ENCODE measurements at regions not wholly inside any gene's neighbourhood (a gene's known extent, or its start where the extent isn't known, plus 50 kb on each side); places are given as distances from the start of the nearest gene placed in this dataset.
A peak's percentile ranks its signal among the peaks of the same experiment; 100 is the strongest.

- 88 to 97% methylated on average over 2 of the region's 2 CpGs for WGBS, 2 donors
- TF ChIP-seq POLR2A (IDR thresholded peaks at IDR 0.05) (no peak), CTCF (IDR thresholded peaks at IDR 0.05) (no peak), EP300 (IDR thresholded peaks at IDR 0.05) (no peak)
- H3K9me3 ChIP-seq, result no peaks in the 10 kb centered on the region
These were observed 100.8 kb upstream of the TLE4 start for GRCh38 chr9:79470954-79471353.

GRCh38 chr9:79471580-79472543 is 99.9 kb upstream of the TLE4 start:
- no peak overlapping the region for H3K27ac ChIP-seq
- no peaks in the 10 kb centered on the region for H3K27me3 ChIP-seq
- H3K36me3 ChIP-seq, result no peaks in the 10 kb centered on the region
- WGBS, 2 donors, result 88 to 90% methylated on average over 2 of the region's 2 CpGs
- H3K4me1 ChIP-seq, result peaks cover 0 to 12% (median 0%) of the 10 kb centered on the region in 4 donors
- TF ChIP-seq EP300 (IDR thresholded peaks at IDR 0.05) (no peak), CTCF (IDR thresholded peaks at IDR 0.05) (peak in 4 of 5 experiments; percentile 32 to 55 (median 39)), POLR2A (IDR thresholded peaks at IDR 0.05) (no peak)
- no peak overlapping the region for H3K4me3 ChIP-seq
- no peaks in the 10 kb centered on the region for H3K9me3 ChIP-seq
- peak; percentile 75 to 86 for DNase-seq (ENCODE audit: low spot score in 2 of 2)

More at GRCh38 chr9:79470954-79471353, 100.8 kb upstream of the TLE4 start:
- no peak for DNase-seq (ENCODE audit: low spot score in 2 of 2)
- H3K4me3 ChIP-seq, result no peak overlapping the region
- H3K27ac ChIP-seq, result no peak overlapping the region
- no peaks in the 10 kb centered on the region for H3K36me3 ChIP-seq
- H3K27me3 ChIP-seq, result no peaks in the 10 kb centered on the region
- peaks cover 0 to 12% (median 0%) of the 10 kb centered on the region in 4 donors for H3K4me1 ChIP-seq

- DNase-seq (ENCODE audit: low spot score in 2 of 2), result no peak
- Histone ChIP-seq H3K4me3 (no peak overlapping the region), H3K9me3 (no peaks in the 10 kb centered on the region), H3K27ac (no peak overlapping the region), H3K4me1 (peaks cover 0 to 14% (median 0%) of the 10 kb centered on the region in 4 donors), H3K27me3 (no peaks in the 10 kb centered on the region), H3K36me3 (no peaks in the 10 kb centered on the region)
- 81 to 90% methylated on average over 1 of the region's 1 CpG for WGBS, 2 donors
- TF ChIP-seq EP300 (IDR thresholded peaks at IDR 0.05) (no peak), CTCF (IDR thresholded peaks at IDR 0.05) (no peak), POLR2A (IDR thresholded peaks at IDR 0.05) (no peak)
These were observed 98.1 kb upstream of the TLE4 start for GRCh38 chr9:79473704-79474103.

GRCh38 chr9:79477241-79477840 is 94.4 kb upstream of the TLE4 start:
- TF ChIP-seq CTCF (IDR thresholded peaks at IDR 0.05) (no peak), POLR2A (IDR thresholded peaks at IDR 0.05) (no peak), EP300 (IDR thresholded peaks at IDR 0.05) (no peak)
- WGBS, 2 donors, result 92% methylated on average over 3 of the region's 3 CpGs
- H3K27me3 ChIP-seq, result no peaks in the 10 kb centered on the region
- H3K27ac ChIP-seq, result no peak overlapping the region
- H3K4me1 ChIP-seq, result peaks cover 0 to 8% (median 0%) of the 10 kb centered on the region in 4 donors
- no peaks in the 10 kb centered on the region for H3K9me3 ChIP-seq
- DNase-seq (ENCODE audit: low spot score in 2 of 2), result no peak
- no peak overlapping the region for H3K4me3 ChIP-seq
- H3K36me3 ChIP-seq, result no peaks in the 10 kb centered on the region
